Suprapubic skin (tissue), 4 donors: ENCODE measurements at regions not wholly inside any gene's neighbourhood (a gene's known extent, or its start where the extent isn't known, plus 50 kb on each side); places are given as distances from the start of the nearest gene placed in this dataset.

Source experiments
- CTCF ChIP-seq, 2 donors: fragments of 200-600 bp in 1 of 2; fragments of 450-650 bp in 1 of 2; sonication (generic) in 1 of 2; IDR thresholded peaks; one replicate each; pipeline ENCODE4 v1.5.1; 2016 to 2019; ENCODE audit warnings: antibody characterized with exemption in 2 of 2, mild to moderate bottlenecking in 1 of 2, moderate library complexity in 1 of 2
- EP300 ChIP-seq: sonication (generic); formaldehyde crosslinking; IDR thresholded peaks from one replicate; pipeline ENCODE4 v1.6.1; 2017; ENCODE audit warnings: antibody characterized with exemption
- POLR2A ChIP-seq, 2 donors: fragments of 450-650 bp; IDR thresholded peaks; one replicate each; pipeline ENCODE4 v1.6.1; 2017; ENCODE audit warnings: antibody characterized with exemption in 2 of 2, mild to moderate bottlenecking in 2 of 2, moderate library complexity in 2 of 2
- POLR2AphosphoS5 ChIP-seq, 3 donors: sonication (generic); formaldehyde crosslinking; IDR thresholded peaks; one replicate each; pipeline ENCODE4 v1.6.1; 2017; ENCODE audit warnings: antibody characterized with exemption in 3 of 3

DNA sequence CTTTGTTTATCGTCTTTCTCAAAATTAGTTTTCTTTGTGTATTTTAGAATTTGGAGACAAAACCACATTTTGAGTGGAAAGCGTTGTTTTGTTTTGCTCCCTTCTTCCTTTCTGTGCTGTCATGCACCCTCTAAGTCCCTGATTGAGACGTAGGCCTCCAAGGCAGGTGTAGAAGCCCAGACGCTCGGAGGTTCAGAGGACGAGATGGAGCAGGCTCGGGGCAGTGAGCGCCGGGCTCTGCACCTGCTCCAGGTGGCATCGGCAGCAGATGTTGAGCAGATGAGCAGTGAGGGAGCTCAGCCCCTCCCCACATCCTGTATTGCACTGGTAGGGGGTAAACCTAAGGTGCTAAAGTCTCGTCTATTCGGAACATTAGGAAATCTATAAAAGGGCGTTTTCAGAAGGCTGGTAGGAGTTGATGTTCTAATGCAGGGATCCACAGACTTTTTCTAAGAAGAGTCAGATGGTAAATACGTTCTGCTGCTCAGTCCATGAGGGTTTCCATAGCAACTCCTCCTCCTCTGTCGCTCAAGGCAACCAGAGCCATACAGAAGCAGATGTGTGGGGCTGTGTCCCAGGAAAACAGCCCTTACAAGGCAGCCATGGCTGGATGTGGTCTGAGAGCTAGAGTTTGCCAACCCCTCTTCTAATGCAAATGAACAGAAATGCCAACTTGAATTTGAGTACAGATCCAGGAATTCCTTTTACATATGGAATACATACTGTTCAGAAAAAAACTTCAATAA lies 724.2 kb downstream of the BRD1 start:
- TF ChIP-seq CTCF (IDR thresholded peaks at IDR 0.05) (no peak), POLR2A (IDR thresholded peaks at IDR 0.05) (no peak), POLR2AphosphoS5 (IDR thresholded peaks at IDR 0.05) (no peak), EP300 (no peak)
